HFF-Myc (cell line): ENCODE measurements at regions not wholly inside any gene's neighbourhood (a gene's known extent, or its start where the extent isn't known, plus 50 kb on each side); places are given as distances from the start of the nearest gene placed in this dataset.

Experiments used
- DNase-seq: peaks from one replicate; pipeline ENCODE4 v3.0.0-alpha.2; 2011; ENCODE audit warnings: low read depth; ENCODE audit errors: extremely low read depth
- H3K4me3 ChIP-seq: replicated peaks from 2 replicates; pipeline ENCODE4 v1.5.1; 2011; ENCODE audit warnings: low read depth, mild to moderate bottlenecking, control low read depth, low read length
- TF ChIP-seq, protein P1 (sequence below): IDR thresholded peaks from 2 replicates; pipeline ENCODE4 v1.5.1; 2012; ENCODE audit warnings: mild to moderate bottlenecking, low read depth, low read length, control low read depth; ENCODE audit errors: missing control alignments

DNA sequence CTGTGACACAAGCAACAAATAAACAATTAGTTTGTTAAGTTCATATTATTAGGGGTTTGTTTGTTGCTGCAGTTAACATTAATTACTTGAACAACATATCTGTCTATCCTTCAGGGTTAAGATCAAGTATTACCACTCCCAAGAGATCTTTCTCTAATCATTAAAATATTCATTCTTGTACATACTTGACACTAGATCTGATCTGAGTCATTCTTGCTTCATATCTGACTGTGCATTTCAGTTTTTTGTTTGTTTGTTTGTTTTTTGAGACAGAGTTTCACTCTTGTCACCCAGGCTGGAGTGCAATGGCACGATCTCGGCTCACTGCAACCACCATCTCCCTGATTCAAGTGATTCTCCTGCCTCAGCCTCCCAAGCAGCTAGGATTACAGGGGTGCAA lies 613.3 kb upstream of the PLXNA2 start:
- TF ChIP-seq, protein P1, sequence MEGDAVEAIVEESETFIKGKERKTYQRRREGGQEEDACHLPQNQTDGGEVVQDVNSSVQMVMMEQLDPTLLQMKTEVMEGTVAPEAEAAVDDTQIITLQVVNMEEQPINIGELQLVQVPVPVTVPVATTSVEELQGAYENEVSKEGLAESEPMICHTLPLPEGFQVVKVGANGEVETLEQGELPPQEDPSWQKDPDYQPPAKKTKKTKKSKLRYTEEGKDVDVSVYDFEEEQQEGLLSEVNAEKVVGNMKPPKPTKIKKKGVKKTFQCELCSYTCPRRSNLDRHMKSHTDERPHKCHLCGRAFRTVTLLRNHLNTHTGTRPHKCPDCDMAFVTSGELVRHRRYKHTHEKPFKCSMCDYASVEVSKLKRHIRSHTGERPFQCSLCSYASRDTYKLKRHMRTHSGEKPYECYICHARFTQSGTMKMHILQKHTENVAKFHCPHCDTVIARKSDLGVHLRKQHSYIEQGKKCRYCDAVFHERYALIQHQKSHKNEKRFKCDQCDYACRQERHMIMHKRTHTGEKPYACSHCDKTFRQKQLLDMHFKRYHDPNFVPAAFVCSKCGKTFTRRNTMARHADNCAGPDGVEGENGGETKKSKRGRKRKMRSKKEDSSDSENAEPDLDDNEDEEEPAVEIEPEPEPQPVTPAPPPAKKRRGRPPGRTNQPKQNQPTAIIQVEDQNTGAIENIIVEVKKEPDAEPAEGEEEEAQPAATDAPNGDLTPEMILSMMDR: no peak
- no peak for DNase-seq
- H3K4me3 ChIP-seq: no peak overlapping the region

DNA sequence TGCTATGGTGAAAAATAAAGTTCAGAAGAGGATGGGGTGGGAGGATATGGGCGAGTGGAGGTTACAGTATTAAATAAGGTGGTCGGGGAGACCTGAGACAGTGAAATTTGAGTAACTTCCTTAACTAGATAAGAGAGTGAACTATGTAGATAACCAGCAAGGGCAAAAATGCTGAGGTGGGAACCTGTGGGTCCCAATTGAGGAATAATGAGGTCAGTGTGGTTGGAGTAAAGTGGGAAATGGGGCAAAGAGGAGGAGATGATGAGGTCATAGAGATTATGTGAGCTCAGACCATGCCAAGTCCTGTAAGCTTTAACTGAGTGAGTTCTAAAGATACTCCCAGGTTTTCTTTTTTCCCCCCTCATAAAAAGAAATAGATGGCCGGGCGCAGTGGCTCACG lies 614.6 kb upstream of the PLXNA2 start:
- no peak for DNase-seq
- H3K4me3 ChIP-seq: no peak overlapping the region
- TF ChIP-seq, protein P1: no peak

DNA sequence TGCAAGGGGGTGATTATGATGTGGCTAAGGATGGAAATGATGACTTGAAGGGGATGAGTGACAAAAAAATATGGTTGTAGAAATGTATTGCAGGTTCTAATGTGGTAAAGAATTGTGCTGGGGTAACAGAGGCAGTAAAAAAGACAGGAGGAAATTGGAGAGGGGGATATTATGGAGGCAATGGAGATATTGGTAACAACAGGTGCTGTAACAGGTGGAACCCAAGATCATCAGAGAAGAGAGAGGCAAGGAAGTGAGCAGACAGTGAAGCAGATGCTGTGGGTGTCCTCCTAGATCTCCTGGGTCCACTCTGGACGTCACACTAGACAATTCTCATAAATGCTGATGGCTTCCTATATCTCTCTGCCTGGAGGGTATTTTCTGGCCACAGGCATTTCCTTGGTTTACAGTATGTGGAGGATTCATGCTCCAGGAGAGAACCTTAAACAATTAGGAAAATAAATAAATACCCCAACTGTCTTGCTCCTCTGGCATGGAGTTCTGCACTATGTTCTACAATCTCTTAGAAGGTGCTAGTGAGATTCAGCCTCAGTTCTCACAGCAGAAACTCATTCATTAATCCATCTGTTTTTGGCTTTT lies 620.3 kb upstream of the PLXNA2 start:
- DNase-seq: no peak
- no peak overlapping the region for H3K4me3 ChIP-seq
- TF ChIP-seq, protein P1: no peak

DNA sequence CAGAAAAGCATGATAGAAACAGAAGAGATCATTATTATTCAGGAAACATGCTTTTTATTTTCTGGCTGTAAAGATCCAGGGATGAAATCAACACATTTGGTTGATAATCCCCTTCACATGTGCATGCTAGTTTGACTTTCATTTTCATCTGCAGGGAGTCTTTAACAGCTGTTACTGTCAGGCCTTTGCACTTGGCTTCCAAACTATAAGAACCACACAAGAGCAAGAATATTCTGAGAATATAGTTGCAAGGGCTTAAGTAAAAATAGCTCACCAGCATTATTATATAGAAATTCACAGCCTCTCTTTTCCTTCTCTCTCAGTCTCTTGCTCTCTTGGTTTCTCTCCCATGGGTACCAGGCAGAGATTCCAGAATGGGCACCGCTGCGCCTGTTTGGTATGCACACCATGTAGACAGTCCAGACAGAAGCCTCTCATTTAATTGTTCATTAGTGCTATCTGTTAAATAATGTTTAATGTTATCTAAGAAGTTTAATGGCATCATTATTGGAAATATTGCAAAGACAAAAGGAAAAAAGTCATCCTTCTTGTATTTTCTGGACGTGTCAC lies 622.3 kb upstream of the PLXNA2 start:
- TF ChIP-seq, protein P1: no peak

DNA sequence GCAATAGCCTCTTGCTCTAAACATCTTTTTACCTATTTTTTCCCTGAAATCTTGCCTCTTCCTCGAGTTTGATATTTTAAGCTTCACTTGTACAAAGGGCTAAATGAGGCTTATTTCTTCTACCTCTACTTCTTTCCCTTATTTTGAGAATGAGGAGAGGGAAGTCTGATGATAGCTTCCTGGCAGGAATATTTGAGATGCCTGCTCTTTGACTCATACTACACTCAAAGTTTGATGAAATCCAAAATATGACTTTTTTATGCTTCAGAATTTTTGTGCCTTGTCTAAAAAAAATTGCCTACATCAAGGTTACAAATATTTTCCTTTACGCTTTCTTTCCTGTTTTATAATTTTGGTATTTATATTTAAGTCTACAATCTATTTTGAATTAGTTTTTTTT lies 624.4 kb upstream of the PLXNA2 start:
- TF ChIP-seq, protein P1: no peak
- no peak for DNase-seq
- no peak overlapping the region for H3K4me3 ChIP-seq

More for the DNA sequence above, 622.3 kb upstream of the PLXNA2 start:
- DNase-seq: no peak
- no peak overlapping the region for H3K4me3 ChIP-seq

DNA sequence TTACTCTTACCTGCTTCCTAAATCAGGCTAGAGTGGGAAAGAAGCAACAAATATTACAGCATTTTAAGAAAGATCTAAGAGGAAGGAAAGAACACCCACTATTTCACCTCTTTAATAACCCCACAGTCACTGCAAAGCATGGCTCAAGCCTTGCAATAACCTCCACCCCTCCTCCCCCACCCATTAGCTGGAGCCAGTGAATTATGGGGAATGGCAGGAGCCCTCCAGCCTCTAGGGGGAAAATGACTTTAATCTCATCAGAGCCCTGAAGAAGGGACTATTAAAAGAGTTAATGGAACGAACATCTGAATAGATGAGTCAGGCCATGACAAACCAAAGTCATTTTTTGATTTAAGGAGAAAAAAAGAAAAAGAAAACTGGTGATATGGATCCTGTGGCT lies 630.7 kb upstream of the PLXNA2 start:
- no peak for DNase-seq
- no peak overlapping the region for H3K4me3 ChIP-seq
- TF ChIP-seq, protein P1: no peak

DNA sequence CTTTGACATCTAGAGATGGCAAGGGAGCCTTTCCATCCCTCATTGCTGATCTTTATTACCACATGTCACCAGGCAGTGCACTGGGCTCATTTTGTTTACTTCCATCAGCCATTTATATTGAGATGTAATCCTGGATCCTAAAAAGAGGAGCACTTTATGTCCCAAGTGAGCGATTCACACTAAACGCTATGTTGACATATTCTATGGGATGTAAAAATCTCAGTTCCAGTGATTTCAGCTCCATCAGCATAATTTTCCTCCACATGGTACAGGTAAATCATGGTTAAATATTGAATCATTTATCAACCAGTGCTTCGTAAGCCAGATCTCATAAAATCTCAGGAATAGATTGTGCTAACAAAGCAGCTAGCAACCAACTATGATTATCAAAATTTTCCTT lies 634.8 kb upstream of the PLXNA2 start:
- no peak overlapping the region for H3K4me3 ChIP-seq
- TF ChIP-seq, protein P1: no peak

More for the DNA sequence above, 634.8 kb upstream of the PLXNA2 start:
- no peak for DNase-seq
